KMS-11 (cell line): ENCODE measurements at regions not wholly inside any gene's neighbourhood (a gene's known extent, or its start where the extent isn't known, plus 50 kb on each side); places are given as distances from the start of the nearest gene placed in this dataset.

Source experiments
- H2AFZ ChIP-seq: fragments of 200-600 bp; sonication (generic); 2 replicates; pipeline ENCODE4 v1.6.1; 2016; ENCODE audit warnings: antibody characterized with exemption, mixed run types, low read depth
- H3K27ac ChIP-seq: fragments of 200-600 bp; sonication (generic); 2 replicates; pipeline ENCODE4 v1.6.1; 2016; ENCODE audit warnings: mild to moderate bottlenecking, mixed run types
- H3K27me3 ChIP-seq: fragments of 200-600 bp; sonication (generic); 2 replicates; pipeline ENCODE4 v1.6.1; 2017; ENCODE audit warnings: mild to moderate bottlenecking, low read depth, mixed run types, moderate library complexity; ENCODE audit not compliant: insufficient read depth
- H3K36me3 ChIP-seq: fragments of 200-600 bp; sonication (generic); 2 replicates; pipeline ENCODE4 v1.6.1; 2017; ENCODE audit warnings: mild to moderate bottlenecking, mixed run types; ENCODE audit not compliant: insufficient read depth
- H3K4me1 ChIP-seq: fragments of 200-600 bp; sonication (generic); 2 replicates; pipeline ENCODE4 v1.6.1; 2016; ENCODE audit warnings: mild to moderate bottlenecking, low read depth, mixed run types; ENCODE audit not compliant: poor library complexity, severe bottlenecking
- H3K4me2 ChIP-seq: fragments of 200-600 bp; sonication (generic); 2 replicates; pipeline ENCODE4 v1.7.0; 2016; ENCODE audit warnings: mild to moderate bottlenecking, mixed run types
- H3K4me3 ChIP-seq: fragments of 200-600 bp; sonication (generic); IDR thresholded peaks from 2 replicates; pipeline ENCODE4 v1.6.1; 2017; ENCODE audit warnings: low read depth, low read length, mixed read lengths; ENCODE audit not compliant: insufficient read depth
- H3K79me2 ChIP-seq: fragments of 200-600 bp; sonication (generic); 2 replicates; pipeline ENCODE4 v1.6.1; 2016; ENCODE audit warnings: low read depth, mixed run types; ENCODE audit not compliant: insufficient read depth
- H3K9ac ChIP-seq: fragments of 200-600 bp; sonication (generic); 2 replicates; pipeline ENCODE4 v1.6.1; 2016; ENCODE audit warnings: mild to moderate bottlenecking, mixed run types
- H4K20me1 ChIP-seq: fragments of 200-600 bp; sonication (generic); 2 replicates; pipeline ENCODE4 v1.6.1; 2016; ENCODE audit warnings: mild to moderate bottlenecking, mixed run types; ENCODE audit not compliant: insufficient read depth
- CTCF ChIP-seq: fragments of 200-600 bp; sonication (generic); conservative IDR thresholded peaks from 2 replicates; pipeline ENCODE4 v1.6.1; 2017; ENCODE audit warnings: low read depth, mild to moderate bottlenecking, antibody characterized with exemption, low read length, moderate library complexity, mixed read lengths

GRCh38 chr13:109892101-109892500, 105.7 kb upstream of the IRS2 start:
- Histone ChIP-seq H3K4me1 (no peaks in the 10 kb centered on the region), H3K4me3 (no peak overlapping the region), H3K27ac (no peak overlapping the region), H3K27me3 (no peaks in the 10 kb centered on the region), H3K9ac (no peak overlapping the region), H3K79me2 (no peaks in the 10 kb centered on the region), H3K4me2 (no peak overlapping the region), H3K36me3 (no peaks in the 10 kb centered on the region), H4K20me1 (no peaks in the 10 kb centered on the region), H2AFZ (no peak overlapping the region)
- no peak for TF ChIP-seq CTCF

- H3K27me3 ChIP-seq, result no peaks in the 10 kb centered on the region
- H2AFZ ChIP-seq, result no peak overlapping the region
- H3K4me1 ChIP-seq, result no peaks in the 10 kb centered on the region
- no peak for TF ChIP-seq CTCF
- H3K4me2 ChIP-seq, result no peak overlapping the region
- no peak overlapping the region for H3K9ac ChIP-seq
- H3K27ac ChIP-seq, result no peak overlapping the region
- H3K36me3 ChIP-seq, result no peaks in the 10 kb centered on the region
- H4K20me1 ChIP-seq, result no peaks in the 10 kb centered on the region
- H3K4me3 ChIP-seq, result no peak overlapping the region
- H3K79me2 ChIP-seq, result no peaks in the 10 kb centered on the region
Measured at GRCh38 chr13:109885235-109885634, 98.9 kb upstream of the IRS2 start.

GRCh38 chr13:109884462-109884861, 98.1 kb upstream of the IRS2 start:
- Histone ChIP-seq H3K79me2 (no peaks in the 10 kb centered on the region), H2AFZ (no peak overlapping the region), H4K20me1 (no peaks in the 10 kb centered on the region), H3K4me2 (no peak overlapping the region), H3K36me3 (no peaks in the 10 kb centered on the region), H3K27ac (no peak overlapping the region), H3K9ac (no peak overlapping the region), H3K4me1 (no peaks in the 10 kb centered on the region), H3K4me3 (no peak overlapping the region), H3K27me3 (no peaks in the 10 kb centered on the region)
- no peak for TF ChIP-seq CTCF

GRCh38 chr13:109883181-109884180, 97.1 kb upstream of the IRS2 start:
- H2AFZ ChIP-seq, result no peak overlapping the region
- H3K27ac ChIP-seq, result no peak overlapping the region
- H4K20me1 ChIP-seq, result no peaks in the 10 kb centered on the region
- H3K27me3 ChIP-seq, result no peaks in the 10 kb centered on the region
- no peak for TF ChIP-seq CTCF
- no peaks in the 10 kb centered on the region for H3K4me1 ChIP-seq
- H3K36me3 ChIP-seq, result no peaks in the 10 kb centered on the region
- H3K9ac ChIP-seq, result no peak overlapping the region
- no peak overlapping the region for H3K4me2 ChIP-seq
- no peaks in the 10 kb centered on the region for H3K79me2 ChIP-seq
- no peak overlapping the region for H3K4me3 ChIP-seq
